ENCODE measurements at regions not wholly inside any gene's neighbourhood (a gene's known extent, or its start where the extent isn't known, plus 50 kb on each side); places are given as distances from the start of the nearest gene placed in this dataset.

DNA sequence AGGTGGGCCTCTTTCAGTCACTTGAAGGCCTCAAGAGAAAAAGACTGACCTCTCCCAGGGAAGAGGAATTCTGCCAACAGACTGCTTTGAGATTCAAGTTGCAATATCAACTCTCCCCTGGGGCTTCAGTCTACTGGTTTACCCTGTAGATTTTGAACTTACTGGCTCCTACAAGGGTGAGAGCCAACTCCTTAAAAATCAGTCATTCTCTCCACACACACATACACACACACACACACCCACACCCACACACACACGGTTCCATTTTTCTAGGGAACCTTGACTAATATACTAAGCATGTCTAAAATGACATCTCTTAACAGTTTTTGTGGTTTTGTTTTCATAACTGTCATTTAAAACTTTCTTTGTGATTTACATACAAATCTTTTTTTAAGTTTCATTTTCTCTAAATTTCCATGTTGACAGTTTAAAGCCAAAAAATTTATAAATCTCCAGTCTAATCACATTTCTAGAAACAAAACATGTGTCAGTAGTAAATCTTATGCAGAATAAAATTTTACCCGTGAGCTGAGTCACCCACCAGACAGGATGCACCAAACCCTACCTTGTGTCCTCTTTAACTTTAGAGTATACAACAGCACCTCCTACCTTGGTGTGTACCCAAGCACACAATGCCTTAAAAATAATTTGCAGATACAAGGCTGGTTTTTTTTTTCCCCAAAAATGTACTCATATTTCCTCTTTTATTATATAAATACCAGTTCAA is 394.6 kb downstream of the AEBP2 start:
- ATAC-seq (no peak), DNase-seq (ENCODE audit: extremely low read depth in 1 of 4, low spot score in 3 of 4) (no peak), FAIRE-seq (no peak)
- no peaks in the 10 kb centered on the region for H3K27me3 ChIP-seq (ENCODE audit: control insufficient read depth in 2 of 2, insufficient read depth in 2 of 2, low read length in 2 of 2)
- no peak overlapping the region for H2AFZ ChIP-seq (ENCODE audit: low read depth, low read length)
- no peaks in the 10 kb centered on the region for H3K79me2 ChIP-seq (ENCODE audit: control insufficient read depth, insufficient read depth, low read length)
- CTCF ChIA-PET (ENCODE audit: low intra/inter-chr PET ratio): no interaction called here
- H3K9ac ChIP-seq (ENCODE audit: insufficient read depth in 1 of 2, low read depth in 2 of 2, low read length in 2 of 2): no peak overlapping the region
- in situ Hi-C loops (cut with MboI) (no loop called here), intact Hi-C loops (cut with micrococcal nuclease) (no loop called here)
- TF ChIP-seq ZHX1 (conservative IDR thresholded peaks at IDR 0.05; ENCODE audit: low read length) (no peak), MECOM (CRISPR knock-in tag; IDR thresholded peaks at IDR 0.05) (no peak), ZNF717 (CRISPR knock-in tag; IDR thresholded peaks at IDR 0.05) (no peak), NFE2 (IDR thresholded peaks at IDR 0.05; ENCODE audit: low read depth) (no peak), COPS2 (conservative IDR thresholded peaks at IDR 0.05) (no peak), ZNF197 (CRISPR knock-in tag; IDR thresholded peaks at IDR 0.05; ENCODE audit: low read depth) (no peak), RBBP5 (IDR thresholded peaks at IDR 0.05; ENCODE audit: borderline replicate concordance, insufficient read depth, low read length, poor library complexity, severe bottlenecking) (no peak), KLF10 (CRISPR knock-in tag; IDR thresholded peaks at IDR 0.05) (no peak), ZNF764 (CRISPR knock-in tag; IDR thresholded peaks at IDR 0.05; ENCODE audit: low read depth) (no peak), NONO (IDR thresholded peaks at IDR 0.05; ENCODE audit: low read depth in 2 of 2, low read length in 1 of 2) (no peak)
- TF ChIP-seq, protein P1, sequence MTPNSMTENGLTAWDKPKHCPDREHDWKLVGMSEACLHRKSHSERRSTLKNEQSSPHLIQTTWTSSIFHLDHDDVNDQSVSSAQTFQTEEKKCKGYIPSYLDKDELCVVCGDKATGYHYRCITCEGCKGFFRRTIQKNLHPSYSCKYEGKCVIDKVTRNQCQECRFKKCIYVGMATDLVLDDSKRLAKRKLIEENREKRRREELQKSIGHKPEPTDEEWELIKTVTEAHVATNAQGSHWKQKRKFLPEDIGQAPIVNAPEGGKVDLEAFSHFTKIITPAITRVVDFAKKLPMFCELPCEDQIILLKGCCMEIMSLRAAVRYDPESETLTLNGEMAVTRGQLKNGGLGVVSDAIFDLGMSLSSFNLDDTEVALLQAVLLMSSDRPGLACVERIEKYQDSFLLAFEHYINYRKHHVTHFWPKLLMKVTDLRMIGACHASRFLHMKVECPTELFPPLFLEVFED (CRISPR knock-in tag; conservative IDR thresholded peaks at IDR 0.05): no peak
- TF ChIP-seq, protein P2, sequence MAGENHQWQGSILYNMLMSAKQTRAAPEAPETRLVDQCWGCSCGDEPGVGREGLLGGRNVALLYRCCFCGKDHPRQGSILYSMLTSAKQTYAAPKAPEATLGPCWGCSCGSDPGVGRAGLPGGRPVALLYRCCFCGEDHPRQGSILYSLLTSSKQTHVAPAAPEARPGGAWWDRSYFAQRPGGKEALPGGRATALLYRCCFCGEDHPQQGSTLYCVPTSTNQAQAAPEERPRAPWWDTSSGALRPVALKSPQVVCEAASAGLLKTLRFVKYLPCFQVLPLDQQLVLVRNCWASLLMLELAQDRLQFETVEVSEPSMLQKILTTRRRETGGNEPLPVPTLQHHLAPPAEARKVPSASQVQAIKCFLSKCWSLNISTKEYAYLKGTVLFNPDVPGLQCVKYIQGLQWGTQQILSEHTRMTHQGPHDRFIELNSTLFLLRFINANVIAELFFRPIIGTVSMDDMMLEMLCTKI (IDR thresholded peaks at IDR 0.05; ENCODE audit: partially characterized antibody): no peak
- no TSS peak for BruUV-seq (replicated peaks)
- H3K4me3 ChIP-seq: no peak overlapping the region
- H3K9me3 ChIP-seq (replicated peaks; ENCODE audit: control insufficient read depth, insufficient read depth, low read depth, low read length): no peaks in the 10 kb centered on the region
- H3K4me1 ChIP-seq (replicated peaks in 1 of 2; ENCODE audit: control insufficient read depth in 2 of 2, insufficient read depth in 2 of 2, low read length in 2 of 2): no peaks in the 10 kb centered on the region
- no peaks in the 10 kb centered on the region for H3K36me3 ChIP-seq (ENCODE audit: control insufficient read depth, insufficient read depth, low read length)
- no peaks in the 10 kb centered on the region for H3K9me1 ChIP-seq (ENCODE audit: control insufficient read depth, insufficient read depth, low read length)
- H3K27ac ChIP-seq (ENCODE audit: extremely low read depth, low read depth, low read length): no peak overlapping the region
- H3K4me2 ChIP-seq (ENCODE audit: insufficient read depth, low read length): no peak overlapping the region
- whole genome bisulfite sequencing (ENCODE audit: insufficient coverage, low coverage, missing lambda C conversion rate): 0% methylated on average over 2 of the region's 2 CpGs
- POLR2A ChIA-PET: no interaction called here
- H4K20me1 ChIP-seq (replicated peaks; ENCODE audit: control insufficient read depth, insufficient read depth, low read length): no peaks in the 10 kb centered on the region

Measured in K562 (cell line).